Stomach (tissue), 4 donors: ENCODE measurements at regions not wholly inside any gene's neighbourhood (a gene's known extent, or its start where the extent isn't known, plus 50 kb on each side); places are given as distances from the start of the nearest gene placed in this dataset.

Experiments used
- CTCF ChIP-seq, 7 experiments: fragments of 450-650 bp in 4 of 7; fragments of 200-600 bp in 3 of 7; sonication (generic) in 3 of 7; IDR thresholded peaks; one replicate each; pipeline ENCODE4 v1.5.1; 2016 to 2019; ENCODE audit warnings: antibody characterized with exemption in 7 of 7, control low read depth in 2 of 7, mild to moderate bottlenecking in 1 of 7
- EP300 ChIP-seq: sonication (generic); formaldehyde crosslinking; IDR thresholded peaks from one replicate; pipeline ENCODE4 v1.6.1; 2017; ENCODE audit warnings: antibody characterized with exemption
- POLR2A ChIP-seq, 4 donors: fragments of 450-650 bp; IDR thresholded peaks; one replicate each; pipeline ENCODE4 v1.6.1; 2016; ENCODE audit warnings: antibody characterized with exemption in 4 of 4, control low read depth in 2 of 4, mild to moderate bottlenecking in 1 of 4, moderate library complexity in 1 of 4
- POLR2AphosphoS5 ChIP-seq, 3 donors: sonication (generic); formaldehyde crosslinking; IDR thresholded peaks; one replicate each; pipeline ENCODE4 v1.6.1; 2016; ENCODE audit warnings: antibody characterized with exemption in 3 of 3

GRCh38 chr1:88029899-88030298 lies 654.2 kb upstream of the PKN2 start:
- TF ChIP-seq CTCF (IDR thresholded peaks at IDR 0.05) (no peak), POLR2AphosphoS5 (IDR thresholded peaks at IDR 0.05) (no peak), POLR2A (IDR thresholded peaks at IDR 0.05) (no peak), EP300 (no peak)
